Fibroblast of skin of left biceps (primary cell): ENCODE measurements at regions not wholly inside any gene's neighbourhood (a gene's known extent, or its start where the extent isn't known, plus 50 kb on each side); places are given as distances from the start of the nearest gene placed in this dataset.
A peak's percentile ranks its signal among the peaks of the same experiment; 100 is the strongest.
"Not testable (repeated sequence)": the region's sequence is repeated elsewhere in the genome, so short reads cannot be mapped to it uniquely, and the experiment has no call there.

Source experiments
- DNase-seq, 2 experiments: peaks; one replicate each; pipeline ENCODE4 v3.0.0-alpha.2; 2013; ENCODE audit warnings: low read depth in 2 of 2

- DNase-seq, result no peak
Observed at GRCh38 chr14:88064841-88065240, 59.9 kb downstream of the GPR65 start.

GRCh38 chr14:88069677-88070076 lies 64.7 kb downstream of the GPR65 start:
- DNase-seq, result no peak

GRCh38 chr14:88075269-88075981 lies 70.5 kb downstream of the GPR65 start:
- no peak for DNase-seq

GRCh38 chr14:88078525-88078924 lies 73.6 kb downstream of the GPR65 start:
- no peak for DNase-seq

GRCh38 chr14:88079624-88080023 lies 74.7 kb downstream of the GPR65 start:
- no peak for DNase-seq

- DNase-seq, result no peak
Observed at GRCh38 chr14:88085736-88086135, 80.8 kb downstream of the GPR65 start.

- DNase-seq, result no peak
Observed at GRCh38 chr14:88089445-88089844, 84.5 kb downstream of the GPR65 start.

GRCh38 chr14:88092529-88092928 lies 87.6 kb downstream of the GPR65 start:
- DNase-seq, result no peak

GRCh38 chr14:88095791-88096190 lies 90.9 kb downstream of the GPR65 start:
- no peak for DNase-seq

- DNase-seq, result no peak
Observed at GRCh38 chr14:88098163-88098562, 93.2 kb downstream of the GPR65 start.

- no peak for DNase-seq
Observed at GRCh38 chr14:88104710-88105109, 99.8 kb downstream of the GPR65 start.

- no peak for DNase-seq
Observed at GRCh38 chr14:88106377-88106776, 101.4 kb downstream of the GPR65 start.

GRCh38 chr14:88127669-88128068 lies 122.7 kb downstream of the GPR65 start:
- DNase-seq, result not testable (repeated sequence)

GRCh38 chr14:88128816-88129215 lies 123.9 kb downstream of the GPR65 start:
- DNase-seq, result no peak

GRCh38 chr14:88129306-88130056 lies 124.5 kb downstream of the GPR65 start:
- DNase-seq, result peak; percentile 80 to 86

- DNase-seq, result no peak
Observed at GRCh38 chr14:88130057-88130432, 125.1 kb downstream of the GPR65 start.
